Activated T-cell treated with anti-CD3 and anti-CD28 coated beads, Interleukin-2, amount 50 U/mL, for 48 hours (primary cell): ENCODE measurements at regions not wholly inside any gene's neighbourhood (a gene's known extent, or its start where the extent isn't known, plus 50 kb on each side); places are given as distances from the start of the nearest gene placed in this dataset.
"Not testable (repeated sequence)": the region's sequence is repeated elsewhere in the genome, so short reads cannot be mapped to it uniquely, and the experiment has no call there.

ENCODE experiments used
- DNase-seq, 2 experiments: peaks; one replicate each; pipeline ENCODE4 v3.0.0-alpha.2; 2020

- DNase-seq = no peak
Observed at GRCh38 chr6:20263059-20263458, 50.8 kb upstream of the MBOAT1 start.

- DNase-seq = no peak
Observed at GRCh38 chr6:20265842-20266241, 53.6 kb upstream of the MBOAT1 start.

DNA sequence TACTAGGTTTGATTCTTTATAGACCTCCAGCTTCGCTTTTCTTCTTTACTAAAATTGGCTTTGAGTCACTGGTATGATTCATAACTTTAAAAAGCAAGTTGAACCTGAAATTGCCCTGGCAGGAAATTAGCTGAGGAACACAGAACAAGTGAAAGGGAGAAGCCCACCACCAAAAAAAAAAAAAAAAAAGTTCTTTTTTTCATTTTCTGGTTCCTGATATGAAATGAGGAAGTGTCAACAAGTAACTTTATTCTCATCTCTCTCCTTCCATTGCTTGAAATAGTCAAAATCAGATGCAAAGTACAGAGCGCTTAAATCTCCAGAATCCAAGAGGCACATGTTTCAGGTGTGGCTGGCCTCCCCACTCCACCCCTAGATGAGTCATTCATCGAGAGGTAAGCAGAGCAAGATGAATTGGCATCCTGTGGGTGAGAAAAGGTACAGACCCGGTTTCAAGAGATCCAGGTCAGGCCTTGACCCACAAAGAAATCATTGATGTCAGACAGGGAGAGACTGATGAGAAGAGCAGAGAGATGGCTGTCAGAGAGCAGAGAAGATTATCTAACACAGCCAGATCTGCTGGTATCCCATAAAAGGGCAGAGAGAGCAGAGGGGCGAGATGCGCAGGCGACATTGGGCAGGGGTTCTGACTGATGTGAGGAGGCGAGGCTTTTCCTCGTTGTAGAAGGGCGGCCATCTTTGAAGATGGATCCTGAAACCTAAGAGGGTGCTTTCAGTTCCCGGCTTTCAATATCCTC lies 54.8 kb upstream of the MBOAT1 start:
- DNase-seq = peak; percentile 21

- DNase-seq = no peak
Observed at GRCh38 chr6:20269181-20269580, 56.9 kb upstream of the MBOAT1 start.

- DNase-seq = no peak
Observed at GRCh38 chr6:20271818-20272217, 59.5 kb upstream of the MBOAT1 start.

DNA sequence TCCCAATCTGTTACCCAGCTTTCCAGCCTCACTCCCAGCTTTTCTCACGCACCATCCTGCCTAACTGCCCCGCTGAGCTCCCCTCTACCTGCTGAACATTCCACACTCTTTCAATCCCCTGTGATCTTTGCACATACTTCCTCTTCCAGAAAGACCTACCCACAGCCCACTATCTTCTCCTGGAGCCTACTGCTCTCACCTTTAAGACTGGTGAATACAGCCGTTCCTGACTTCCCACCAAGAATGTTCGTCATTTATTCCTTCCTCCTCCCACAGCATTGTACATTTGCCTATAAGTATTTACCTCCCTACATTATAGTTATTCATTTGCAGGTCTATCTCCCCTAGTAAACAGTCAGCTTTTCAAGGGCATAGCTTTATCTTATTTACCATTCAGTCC lies 61.9 kb upstream of the MBOAT1 start:
- DNase-seq = no peak

DNA sequence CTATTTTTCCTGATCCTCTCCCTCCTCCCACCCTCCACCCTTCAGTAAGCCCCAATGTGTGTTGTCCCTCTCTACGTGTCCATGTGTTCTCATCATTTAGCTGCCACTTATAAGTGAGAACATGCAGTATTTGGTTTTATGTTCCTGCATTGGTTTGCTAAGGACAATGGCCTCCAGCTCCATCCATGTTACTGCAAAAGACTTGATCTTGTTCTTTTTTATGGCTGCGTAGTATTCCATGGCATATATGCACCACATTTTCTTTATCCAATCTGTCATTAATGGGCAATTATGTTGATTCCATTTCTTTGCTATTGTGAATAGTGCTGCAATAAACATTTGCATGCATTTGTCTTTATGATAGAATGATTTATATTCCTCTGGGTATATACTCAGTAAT lies 63.6 kb upstream of the MBOAT1 start:
- not testable (repeated sequence) for DNase-seq

GRCh38 chr6:20277724-20278123 lies 65.5 kb upstream of the MBOAT1 start:
- not testable (repeated sequence) for DNase-seq

GRCh38 chr6:20279051-20279450 lies 66.8 kb upstream of the MBOAT1 start:
- no peak for DNase-seq

DNA sequence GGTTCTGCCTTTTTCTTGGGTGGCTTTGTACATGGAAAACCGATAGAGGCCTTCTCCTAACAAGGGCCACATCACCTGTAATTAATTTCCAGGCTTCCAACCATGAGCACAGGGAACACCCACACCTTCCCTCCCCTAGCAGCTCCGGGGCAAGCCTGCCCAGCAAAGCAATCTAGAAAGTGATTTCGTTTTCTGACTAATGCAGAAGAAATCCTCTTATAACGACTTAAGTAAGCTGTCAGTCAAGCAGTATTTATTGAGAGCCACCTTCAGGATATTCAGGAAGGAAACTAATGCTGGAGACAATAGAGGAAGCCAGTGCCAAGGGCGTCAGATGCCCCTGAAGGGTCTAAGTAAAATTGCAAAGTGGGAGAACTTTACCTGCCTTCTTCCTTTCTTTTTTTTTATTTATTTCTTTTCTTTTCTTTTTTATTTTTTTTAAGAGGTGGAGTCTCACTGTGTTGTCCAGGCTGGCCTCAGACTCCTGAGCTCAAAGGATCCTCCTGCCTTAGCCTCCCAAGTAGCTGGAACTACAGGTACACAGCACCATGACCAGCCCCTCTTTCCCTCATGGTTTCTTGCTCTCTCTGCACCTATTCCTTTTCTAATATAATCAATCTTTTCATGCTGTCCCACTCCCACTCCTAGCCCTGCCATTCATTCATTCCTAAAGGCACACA lies 67.5 kb upstream of the MBOAT1 start:
- no peak for DNase-seq

GRCh38 chr6:20280288-20280621 lies 68.0 kb upstream of the MBOAT1 start:
- DNase-seq = no peak

- DNase-seq = no peak
Observed at GRCh38 chr6:20284672-20285071, 72.4 kb upstream of the MBOAT1 start.

DNA sequence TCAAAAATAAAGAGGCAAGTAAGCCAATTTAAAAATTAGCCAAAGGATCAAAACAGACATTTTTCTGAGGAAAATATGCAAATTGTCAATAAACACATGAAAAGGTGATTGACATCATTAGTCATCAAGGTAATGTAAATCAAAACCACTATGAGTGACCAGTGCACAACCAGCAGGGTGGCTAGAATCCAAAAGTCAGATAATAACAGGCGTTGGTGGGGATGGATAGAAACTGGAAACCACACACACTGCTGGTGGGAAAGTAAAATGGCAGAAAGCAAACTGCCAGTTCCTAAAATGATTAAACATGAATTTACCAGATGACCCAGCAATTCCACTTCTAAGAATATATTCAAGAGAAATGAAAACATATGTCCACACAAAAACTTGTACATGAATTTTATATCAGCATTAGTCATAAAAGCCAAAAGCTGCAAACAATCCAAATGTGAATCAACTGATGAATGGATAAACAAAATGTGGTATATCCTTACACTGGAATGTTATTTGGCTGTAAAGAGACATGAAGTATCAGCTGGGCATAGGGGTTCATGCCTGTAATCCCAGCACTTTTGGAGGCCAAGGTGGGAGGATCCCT lies 74.8 kb upstream of the MBOAT1 start:
- no peak for DNase-seq

GRCh38 chr6:20291764-20292580 lies 79.7 kb upstream of the MBOAT1 start:
- DNase-seq = peak; percentile 82 to 84

- no peak for DNase-seq
Observed at GRCh38 chr6:20292905-20293304, 80.6 kb upstream of the MBOAT1 start.

GRCh38 chr6:20301256-20301655 lies 89.0 kb upstream of the MBOAT1 start:
- DNase-seq = no peak

DNA sequence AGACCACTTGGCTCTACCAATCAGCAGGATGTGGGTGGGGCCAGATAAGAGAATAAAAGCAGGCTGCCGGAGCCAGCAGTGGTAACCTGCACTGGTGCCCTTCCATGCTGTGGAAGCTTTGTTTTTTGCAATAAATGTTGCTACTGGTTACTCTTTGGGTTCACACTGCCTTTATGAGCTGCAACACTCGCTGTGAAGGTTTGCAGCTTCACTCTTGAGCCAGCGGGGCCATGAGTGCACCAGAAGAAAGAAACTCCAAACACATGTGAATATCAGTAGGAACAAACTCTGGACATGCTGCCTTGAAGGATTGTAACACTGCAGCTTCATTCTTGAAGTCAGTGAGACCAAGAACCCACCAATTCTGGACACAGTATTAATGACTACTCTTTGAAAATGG lies 89.9 kb upstream of the MBOAT1 start:
- no peak for DNase-seq

- no peak for DNase-seq
Observed at GRCh38 chr6:20302702-20303251, 90.5 kb upstream of the MBOAT1 start.

- DNase-seq = no peak
Observed at GRCh38 chr6:20306491-20306890, 94.2 kb upstream of the MBOAT1 start.

GRCh38 chr6:20309186-20309585 lies 92.5 kb upstream of the E2F3 start:
- no peak for DNase-seq

GRCh38 chr6:20310185-20310584 lies 91.5 kb upstream of the E2F3 start:
- DNase-seq = no peak

DNA sequence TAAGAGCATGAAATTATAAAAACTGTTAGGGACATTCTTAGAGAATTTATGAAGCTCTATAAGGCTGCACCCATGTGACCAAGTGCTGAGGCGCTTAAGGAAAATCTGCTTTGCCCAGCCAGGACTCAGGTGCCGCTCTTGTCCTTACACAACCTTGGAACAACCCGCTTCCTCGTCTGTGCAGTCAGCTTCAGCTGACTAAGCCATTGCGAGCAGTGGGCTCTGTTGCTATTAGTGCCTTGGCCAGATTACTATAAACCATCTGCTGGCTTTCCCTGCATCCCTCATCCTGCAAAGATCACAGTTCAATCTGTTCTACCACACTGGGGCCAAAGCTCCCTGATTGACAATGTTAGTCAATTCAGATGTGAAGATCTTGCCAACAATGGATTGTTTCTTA lies 89.1 kb upstream of the E2F3 start:
- no peak for DNase-seq

GRCh38 chr6:20313051-20313450 lies 88.6 kb upstream of the E2F3 start:
- DNase-seq = no peak
